Sigmoid colon (tissue), 3 donors: ENCODE measurements at regions not wholly inside any gene's neighbourhood (a gene's known extent, or its start where the extent isn't known, plus 50 kb on each side); places are given as distances from the start of the nearest gene placed in this dataset.

Source experiments
- CTCF ChIP-seq, 4 experiments: fragments of 450-650 bp in 3 of 4; fragments of 200-600 bp in 1 of 4; IDR thresholded peaks; one replicate each; pipeline ENCODE4 v1.5.1; 2016 to 2019; ENCODE audit warnings: antibody characterized with exemption in 4 of 4, mild to moderate bottlenecking in 3 of 4, moderate library complexity in 2 of 4
- POLR2A ChIP-seq, 2 donors: fragments of 450-650 bp; IDR thresholded peaks; one replicate each; pipeline ENCODE4 v1.6.1; 2016; ENCODE audit warnings: antibody characterized with exemption in 2 of 2, mild to moderate bottlenecking in 2 of 2, moderate library complexity in 2 of 2

- TF ChIP-seq CTCF (IDR thresholded peaks at IDR 0.05) = no peak
- TF ChIP-seq POLR2A (IDR thresholded peaks at IDR 0.05) = no peak
Observed at GRCh38 chr14:104359301-104359968, 220.1 kb upstream of the C14orf180 start.
